ENCODE measurements at regions not wholly inside any gene's neighbourhood (a gene's known extent, or its start where the extent isn't known, plus 50 kb on each side); places are given as distances from the start of the nearest gene placed in this dataset.

DNA sequence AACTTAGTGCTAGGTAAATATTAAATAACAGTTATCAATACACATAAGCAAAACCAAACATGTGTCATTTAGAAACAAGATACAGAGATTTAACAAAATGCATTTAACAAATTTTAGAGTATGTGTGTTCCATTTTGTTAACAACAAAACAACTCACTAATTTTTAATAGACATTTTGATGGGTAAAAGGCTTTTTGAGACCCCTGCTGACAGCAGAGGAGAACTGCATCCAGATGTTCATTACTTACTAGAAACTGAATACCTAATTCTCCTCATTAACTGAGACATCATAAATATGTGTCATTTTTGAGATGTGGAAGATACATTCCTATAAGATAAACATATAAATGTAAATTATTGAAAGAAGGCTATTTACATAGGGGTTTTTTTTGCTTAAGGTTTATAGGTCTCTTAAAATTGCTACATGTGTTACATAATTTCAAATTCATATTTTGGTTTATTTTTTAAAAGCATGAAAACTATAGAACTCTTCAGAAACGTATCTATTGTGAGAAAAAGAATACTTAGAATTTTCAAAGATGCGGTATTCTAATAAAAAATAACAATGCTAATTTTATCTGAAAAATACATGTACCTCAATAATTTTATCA is 1009.8 kb downstream of the TUSC7 start:
- no peak overlapping the region for H3K4me2 ChIP-seq (ENCODE audit: unreplicated experiment)
- no peaks in the 10 kb centered on the region for H3K9me2 ChIP-seq (ENCODE audit: insufficient read depth)
- no peaks in the 10 kb centered on the region for H3F3A ChIP-seq (ENCODE audit: insufficient read depth)
- H3K4me3 ChIP-seq, result no peak overlapping the region
- H3K27ac ChIP-seq, result no peak overlapping the region
- no peaks in the 10 kb centered on the region for H3K9me3 ChIP-seq (ENCODE audit: low read depth)
- TF ChIP-seq EZH2 (IDR thresholded peaks at IDR 0.05; ENCODE audit: insufficient read depth, poor library complexity, severe bottlenecking) (no peak), EZH2phosphoT487 (IDR thresholded peaks at IDR 0.05; ENCODE audit: insufficient read depth, low read depth) (no peak)
- H3K27me3 ChIP-seq (replicated peaks; ENCODE audit: insufficient read depth), result no peaks in the 10 kb centered on the region
- H3K9ac ChIP-seq, result no peak overlapping the region
- in situ Hi-C loops (cut with MboI), result no loop called here
- 21 to 25% methylated on average over 2 of the region's 2 CpGs for WGBS, 2 experiments (ENCODE audit: low coverage in 1 of 2, low lambda C conversion rate in 2 of 2, missing lambda C conversion rate in 2 of 2)
- H3K4me1 ChIP-seq (ENCODE audit: insufficient read depth), result no peaks in the 10 kb centered on the region
- DNase-seq, result peak; percentile 58
- H4K20me1 ChIP-seq (ENCODE audit: insufficient read depth), result no peaks in the 10 kb centered on the region
- no peak overlapping the region for H2AFZ ChIP-seq
- H3K36me3 ChIP-seq (ENCODE audit: low read depth), result no peaks in the 10 kb centered on the region
- H3K79me2 ChIP-seq (ENCODE audit: insufficient read depth), result no peaks in the 10 kb centered on the region

GRCh38 chr3:117721866-117722265 is 1012.3 kb downstream of the TUSC7 start:
- no peak overlapping the region for H3K27ac ChIP-seq
- no peak for DNase-seq
- no peaks in the 10 kb centered on the region for H3K79me2 ChIP-seq (ENCODE audit: insufficient read depth)
- peaks cover 5% of the 10 kb centered on the region; the same call in 1 of the 2 replicates for H3F3A ChIP-seq (ENCODE audit: insufficient read depth)
- H3K9me2 ChIP-seq (ENCODE audit: insufficient read depth), result no peaks in the 10 kb centered on the region
- no peak overlapping the region for H2AFZ ChIP-seq
- in situ Hi-C loops (cut with MboI), result no loop called here
- no peaks in the 10 kb centered on the region for H4K20me1 ChIP-seq (ENCODE audit: insufficient read depth)
- no peak overlapping the region for H3K4me3 ChIP-seq
- WGBS, 2 experiments (ENCODE audit: low coverage in 1 of 2, low lambda C conversion rate in 2 of 2, missing lambda C conversion rate in 2 of 2), result 74 to 77% methylated on average over 2 of the region's 2 CpGs
- no peak overlapping the region for H3K9ac ChIP-seq
- H3K27me3 ChIP-seq (replicated peaks; ENCODE audit: insufficient read depth), result no peaks in the 10 kb centered on the region
- H3K4me1 ChIP-seq (ENCODE audit: insufficient read depth), result peaks cover 6% of the 10 kb centered on the region
- no peak for TF ChIP-seq EZH2 (IDR thresholded peaks at IDR 0.05; ENCODE audit: insufficient read depth, poor library complexity, severe bottlenecking)
- no peak for TF ChIP-seq EZH2phosphoT487 (IDR thresholded peaks at IDR 0.05; ENCODE audit: insufficient read depth, low read depth)
- H3K4me2 ChIP-seq (ENCODE audit: unreplicated experiment), result no peak overlapping the region
- H3K9me3 ChIP-seq (ENCODE audit: low read depth), result no peaks in the 10 kb centered on the region
- no peaks in the 10 kb centered on the region for H3K36me3 ChIP-seq (ENCODE audit: low read depth)

- Histone ChIP-seq H3K9me2 (ENCODE audit: insufficient read depth) (no peaks in the 10 kb centered on the region), H3K36me3 (ENCODE audit: low read depth) (no peaks in the 10 kb centered on the region), H3K9me3 (ENCODE audit: low read depth) (no peaks in the 10 kb centered on the region), H3K4me3 (no peak overlapping the region), H4K20me1 (ENCODE audit: insufficient read depth) (no peaks in the 10 kb centered on the region), H3K4me2 (ENCODE audit: unreplicated experiment) (no peak overlapping the region), H3K27ac (no peak overlapping the region), H3K4me1 (ENCODE audit: insufficient read depth) (peaks cover 12% of the 10 kb centered on the region), H3F3A (ENCODE audit: insufficient read depth) (peaks cover 9% of the 10 kb centered on the region; the same call in 1 of the 2 replicates), H3K9ac (no peak overlapping the region), H3K27me3 (replicated peaks; ENCODE audit: insufficient read depth) (no peaks in the 10 kb centered on the region), H2AFZ (no peak overlapping the region), H3K79me2 (ENCODE audit: insufficient read depth) (no peaks in the 10 kb centered on the region)
- 77 to 87% methylated on average over 3 of the region's 3 CpGs for WGBS, 2 experiments (ENCODE audit: low coverage in 1 of 2, low lambda C conversion rate in 2 of 2, missing lambda C conversion rate in 2 of 2)
- in situ Hi-C loops (cut with MboI), result no loop called here
- DNase-seq, result no peak
- TF ChIP-seq EZH2 (IDR thresholded peaks at IDR 0.05; ENCODE audit: insufficient read depth, poor library complexity, severe bottlenecking) (no peak), EZH2phosphoT487 (IDR thresholded peaks at IDR 0.05; ENCODE audit: insufficient read depth, low read depth) (no peak)
These were observed 1013.3 kb downstream of the TUSC7 start for GRCh38 chr3:117722856-117723255.

- Histone ChIP-seq H3K9me2 (ENCODE audit: insufficient read depth) (no peaks in the 10 kb centered on the region; the same call in 1 of the 2 replicates), H3K36me3 (ENCODE audit: low read depth) (no peaks in the 10 kb centered on the region), H3K4me3 (no peak overlapping the region), H3K27ac (no peak overlapping the region), H3K27me3 (replicated peaks; ENCODE audit: insufficient read depth) (no peaks in the 10 kb centered on the region), H3K9ac (no peak overlapping the region), H3K4me2 (ENCODE audit: unreplicated experiment) (no peak overlapping the region), H3K4me1 (ENCODE audit: insufficient read depth) (peaks cover 12% of the 10 kb centered on the region), H3F3A (ENCODE audit: insufficient read depth) (peaks cover 9% of the 10 kb centered on the region; the same call in 1 of the 2 replicates), H3K79me2 (ENCODE audit: insufficient read depth) (no peaks in the 10 kb centered on the region), H3K9me3 (ENCODE audit: low read depth) (no peaks in the 10 kb centered on the region), H2AFZ (no peak overlapping the region), H4K20me1 (ENCODE audit: insufficient read depth) (no peaks in the 10 kb centered on the region)
- TF ChIP-seq EZH2 (IDR thresholded peaks at IDR 0.05; ENCODE audit: insufficient read depth, poor library complexity, severe bottlenecking), result no peak
- TF ChIP-seq EZH2phosphoT487 (IDR thresholded peaks at IDR 0.05; ENCODE audit: insufficient read depth, low read depth), result no peak
- in situ Hi-C loops (cut with MboI), result no loop called here
- no peak for DNase-seq
- 94 to 96% methylated on average over 3 of the region's 3 CpGs for WGBS, 2 experiments (ENCODE audit: low coverage in 1 of 2, low lambda C conversion rate in 2 of 2, missing lambda C conversion rate in 2 of 2)
These were observed 1014.2 kb downstream of the TUSC7 start for GRCh38 chr3:117723825-117724224.

Data from GM23248 (cell line).